GM12878 (cell line): ENCODE measurements at regions not wholly inside any gene's neighbourhood (a gene's known extent, or its start where the extent isn't known, plus 50 kb on each side); places are given as distances from the start of the nearest gene placed in this dataset.

Experiments
- ATAC-seq: fragments of 200-7000 bp; cut with Tn5 transposase; 3 replicates; pipeline ENCODE4 v1.9.1; 2020; ENCODE audit warnings: mild to moderate bottlenecking, moderate library complexity
- BruUV-seq: library from RNA; stranded (reverse); fragments of 400-500 nt; replicated peaks from 2 replicates; lab custom pipeline; 2021; lab: Mats Ljungman, UMichigan
- CTCF ChIA-PET: fragments of 300-600 bp; sonication (Branson Sonifier 250); formaldehyde crosslinking; extraction: SDS; loops from one replicate; lab custom pipeline; 2021; ENCODE audit warnings: inconsistent platforms; lab: Yijun Ruan, JAX
- POLR2A ChIA-PET: fragments of 350-600 bp; formaldehyde crosslinking; extraction: SDS; loops from one replicate; lab custom pipeline; 2021; ENCODE audit warnings: inconsistent platforms; lab: Charles Lee
- RAD21 ChIA-PET: fragments of 300-600 bp; sonication (Branson Sonifier 250); formaldehyde crosslinking; loops from one replicate; lab custom pipeline; 2023; ENCODE audit warnings: antibody characterized with exemption; ENCODE audit not compliant: unreplicated experiment; lab: Charles Lee
- SMC1A ChIA-PET: fragments of 300-600 bp; sonication (Branson Sonifier 250); formaldehyde crosslinking; loops from one replicate; lab custom pipeline; 2023; ENCODE audit not compliant: unreplicated experiment, uncharacterized antibody; lab: Charles Lee
- DNase-seq: peaks from one replicate; pipeline ENCODE4 v3.0.0-alpha.2; 2011; ENCODE audit warnings: low read depth, low spot score
- FAIRE-seq: peaks from 3 replicates; lab custom pipeline; 2011; peaks lifted over from hg19 to GRCh38; lab: Jason Lieb, UNC
- H2AFZ ChIP-seq: 2 replicates; pipeline ENCODE4 v1.6.0; 2011; ENCODE audit warnings: low read depth, low read length, control low read depth; ENCODE audit not compliant: control insufficient read depth
- H3K27ac ChIP-seq: 2 replicates; pipeline ENCODE4 v1.5.1; 2011; ENCODE audit warnings: control low read depth; ENCODE audit not compliant: control insufficient read depth, insufficient read depth
- H3K27me3 ChIP-seq, 2 experiments: replicated peaks in 1 of 2; 2 replicates each; pipeline versions ENCODE4 v1.6.0 to v1.6.1; 2011; ENCODE audit warnings: low read length in 1 of 2; ENCODE audit not compliant: control insufficient read depth in 2 of 2, insufficient read depth in 2 of 2
- H3K36me3 ChIP-seq, 2 experiments: 2 replicates each; pipeline ENCODE4 v1.5.1; 2011; ENCODE audit warnings: low read length in 1 of 2; ENCODE audit not compliant: control insufficient read depth in 2 of 2, insufficient read depth in 2 of 2
- H3K4me1 ChIP-seq: 2 replicates; pipeline ENCODE4 v1.6.1; 2011; ENCODE audit warnings: mild to moderate bottlenecking, low read length, moderate library complexity, mixed read lengths; ENCODE audit not compliant: control insufficient read depth, insufficient read depth
- H3K4me2 ChIP-seq: 2 replicates; pipeline ENCODE4 v1.6.0; 2011; ENCODE audit warnings: control low read depth; ENCODE audit not compliant: control insufficient read depth, insufficient read depth
- H3K4me3 ChIP-seq: fragments of 200-600 bp; sonication (generic); 2 replicates; pipeline ENCODE4 v1.5.1; 2016
- H3K79me2 ChIP-seq: 2 replicates; pipeline ENCODE4 v1.6.0; 2011; ENCODE audit warnings: low read length; ENCODE audit not compliant: control insufficient read depth, insufficient read depth
- H3K9ac ChIP-seq: 2 replicates; pipeline ENCODE4 v1.8.0; 2011; ENCODE audit warnings: low read length, control low read depth, mixed read lengths; ENCODE audit not compliant: control insufficient read depth, insufficient read depth
- H3K9me3 ChIP-seq: replicated peaks from 3 replicates; pipeline ENCODE4 v1.5.1; 2011; ENCODE audit warnings: mild to moderate bottlenecking, low read length; ENCODE audit not compliant: control insufficient read depth, insufficient read depth
- H4K20me1 ChIP-seq: 2 replicates; pipeline ENCODE4 v1.6.0; 2011; ENCODE audit not compliant: control insufficient read depth, insufficient read depth
- ESRRA ChIP-seq: IDR thresholded peaks from 2 replicates; pipeline ENCODE4 v1.6.1; 2012; ENCODE audit warnings: mild to moderate bottlenecking, low read length, improper control_type of control experiment
- IKZF2 ChIP-seq, 2 experiments: fragments of 450-650 bp; IDR thresholded peaks; 2 replicates each; pipeline ENCODE4 v1.6.1; 2017; ENCODE audit warnings: mild to moderate bottlenecking in 2 of 2, moderate library complexity in 2 of 2
- JUNB ChIP-seq: IDR thresholded peaks from 2 replicates; pipeline ENCODE4 v1.6.1; 2016; ENCODE audit warnings: antibody characterized with exemption, mild to moderate bottlenecking
- MYB ChIP-seq: fragments of 150-350 bp; IDR thresholded peaks from 2 replicates; pipeline ENCODE4 v1.6.1; 2014; ENCODE audit warnings: mild to moderate bottlenecking, low read depth, low read length, borderline replicate concordance
- TCF3 ChIP-seq: IDR thresholded peaks from 2 replicates; pipeline ENCODE4 v1.6.1; 2012; ENCODE audit warnings: low read depth, mild to moderate bottlenecking, low read length, borderline replicate concordance; ENCODE audit not compliant: insufficient read depth
- ZSCAN29 ChIP-seq: fragments of 450-650 bp; IDR thresholded peaks from 2 replicates; pipeline ENCODE4 v1.6.1; 2017; ENCODE audit warnings: mild to moderate bottlenecking, moderate library complexity
- WGBS: methylation state at CpG from one replicate; pipeline ENCODE4 v1.1.6; 2016; ENCODE audit warnings: low lambda C conversion rate; ENCODE audit not compliant: insufficient replicate concordance, insufficient coverage; ENCODE audit errors: missing lambda C conversion rate; 5-methylcytosine and 5-hydroxymethylcytosine counted together
- in situ Hi-C: fragments of 300-500 bp; cut with MboI; formaldehyde crosslinking; loops from 9 replicates; pipeline ENCODE4 v1.14.3; 2018; ENCODE audit warnings: mixed read lengths
- intact Hi-C: fragments of 100-400 bp; cut with micrococcal nuclease; formaldehyde crosslinking; loops from one replicate; pipeline ENCODE4 v1.14.2; 2022; ENCODE audit not compliant: unreplicated experiment
- TF ChIP-seq, protein P1 (sequence below): IDR thresholded peaks from 2 replicates; pipeline ENCODE4 v1.6.1; 2012; ENCODE audit warnings: mild to moderate bottlenecking, low read depth, low read length
- TF ChIP-seq, protein P2 (sequence below): fragments of 450-650 bp; formaldehyde crosslinking; IDR thresholded peaks from 2 replicates; pipeline ENCODE4 v1.4.0; 2022; ENCODE audit warnings: mild to moderate bottlenecking, moderate library complexity
- TF ChIP-seq, protein P3 (sequence below): fragments of 450-650 bp; formaldehyde crosslinking; IDR thresholded peaks from 2 replicates; pipeline ENCODE4 v1.4.0; 2020; ENCODE audit warnings: mild to moderate bottlenecking, moderate library complexity
- TF ChIP-seq, protein P4 (sequence below): IDR thresholded peaks from 2 replicates; pipeline ENCODE4 v1.6.1; 2011; ENCODE audit warnings: mild to moderate bottlenecking, low read depth, low read length, moderate library complexity; ENCODE audit not compliant: insufficient replicate concordance

DNA sequence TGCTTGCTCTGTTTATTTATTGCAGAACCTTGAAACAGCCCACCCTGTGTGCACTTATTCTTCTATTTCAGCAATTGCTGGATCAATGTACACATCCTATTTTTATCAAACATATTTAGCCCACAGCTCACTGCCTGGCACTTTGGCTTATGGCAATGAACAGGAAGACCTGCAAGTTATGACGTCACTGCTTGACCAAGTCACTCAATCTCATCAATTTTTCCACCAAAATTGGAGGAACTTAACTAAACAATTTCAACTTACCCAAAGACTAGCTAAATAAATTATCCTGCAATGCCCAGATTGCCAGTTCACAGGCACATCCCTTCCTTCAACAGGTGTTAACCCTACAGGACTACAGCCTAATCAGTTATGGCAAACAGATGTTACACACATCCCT lies 89.3 kb downstream of the FSCB start:
- CTCF ChIA-PET: no interaction called here
- POLR2A ChIA-PET: no interaction called here
- no peak for DNase-seq
- Histone ChIP-seq H3K79me2 (no peaks in the 10 kb centered on the region), H3K4me3 (no peak overlapping the region), H3K27ac (no peak overlapping the region), H3K9ac (no peak overlapping the region), H3K27me3 (no peaks in the 10 kb centered on the region), H3K9me3 (no peaks in the 10 kb centered on the region), H3K36me3 (no peaks in the 10 kb centered on the region), H3K4me1 (no peaks in the 10 kb centered on the region), H2AFZ (no peak overlapping the region), H4K20me1 (no peaks in the 10 kb centered on the region), H3K4me2 (no peak overlapping the region)
- intact Hi-C loops: no loop called here
- in situ Hi-C loops: no loop called here
- SMC1A ChIA-PET: no interaction called here
- FAIRE-seq: no peak
- 0% methylated on average over 1 of the region's 1 CpG for WGBS
- no peak for ATAC-seq
- RAD21 ChIA-PET: no interaction called here
- BruUV-seq: no TSS peak
- TF ChIP-seq IKZF2 (IDR thresholded peaks at IDR 0.05) (no peak), MYB (no peak), ZSCAN29 (no peak), TCF3 (no peak), ESRRA (no peak), JUNB (no peak)
- TF ChIP-seq, protein P1, sequence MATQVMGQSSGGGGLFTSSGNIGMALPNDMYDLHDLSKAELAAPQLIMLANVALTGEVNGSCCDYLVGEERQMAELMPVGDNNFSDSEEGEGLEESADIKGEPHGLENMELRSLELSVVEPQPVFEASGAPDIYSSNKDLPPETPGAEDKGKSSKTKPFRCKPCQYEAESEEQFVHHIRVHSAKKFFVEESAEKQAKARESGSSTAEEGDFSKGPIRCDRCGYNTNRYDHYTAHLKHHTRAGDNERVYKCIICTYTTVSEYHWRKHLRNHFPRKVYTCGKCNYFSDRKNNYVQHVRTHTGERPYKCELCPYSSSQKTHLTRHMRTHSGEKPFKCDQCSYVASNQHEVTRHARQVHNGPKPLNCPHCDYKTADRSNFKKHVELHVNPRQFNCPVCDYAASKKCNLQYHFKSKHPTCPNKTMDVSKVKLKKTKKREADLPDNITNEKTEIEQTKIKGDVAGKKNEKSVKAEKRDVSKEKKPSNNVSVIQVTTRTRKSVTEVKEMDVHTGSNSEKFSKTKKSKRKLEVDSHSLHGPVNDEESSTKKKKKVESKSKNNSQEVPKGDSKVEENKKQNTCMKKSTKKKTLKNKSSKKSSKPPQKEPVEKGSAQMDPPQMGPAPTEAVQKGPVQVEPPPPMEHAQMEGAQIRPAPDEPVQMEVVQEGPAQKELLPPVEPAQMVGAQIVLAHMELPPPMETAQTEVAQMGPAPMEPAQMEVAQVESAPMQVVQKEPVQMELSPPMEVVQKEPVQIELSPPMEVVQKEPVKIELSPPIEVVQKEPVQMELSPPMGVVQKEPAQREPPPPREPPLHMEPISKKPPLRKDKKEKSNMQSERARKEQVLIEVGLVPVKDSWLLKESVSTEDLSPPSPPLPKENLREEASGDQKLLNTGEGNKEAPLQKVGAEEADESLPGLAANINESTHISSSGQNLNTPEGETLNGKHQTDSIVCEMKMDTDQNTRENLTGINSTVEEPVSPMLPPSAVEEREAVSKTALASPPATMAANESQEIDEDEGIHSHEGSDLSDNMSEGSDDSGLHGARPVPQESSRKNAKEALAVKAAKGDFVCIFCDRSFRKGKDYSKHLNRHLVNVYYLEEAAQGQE: no peak
- TF ChIP-seq, protein P2, sequence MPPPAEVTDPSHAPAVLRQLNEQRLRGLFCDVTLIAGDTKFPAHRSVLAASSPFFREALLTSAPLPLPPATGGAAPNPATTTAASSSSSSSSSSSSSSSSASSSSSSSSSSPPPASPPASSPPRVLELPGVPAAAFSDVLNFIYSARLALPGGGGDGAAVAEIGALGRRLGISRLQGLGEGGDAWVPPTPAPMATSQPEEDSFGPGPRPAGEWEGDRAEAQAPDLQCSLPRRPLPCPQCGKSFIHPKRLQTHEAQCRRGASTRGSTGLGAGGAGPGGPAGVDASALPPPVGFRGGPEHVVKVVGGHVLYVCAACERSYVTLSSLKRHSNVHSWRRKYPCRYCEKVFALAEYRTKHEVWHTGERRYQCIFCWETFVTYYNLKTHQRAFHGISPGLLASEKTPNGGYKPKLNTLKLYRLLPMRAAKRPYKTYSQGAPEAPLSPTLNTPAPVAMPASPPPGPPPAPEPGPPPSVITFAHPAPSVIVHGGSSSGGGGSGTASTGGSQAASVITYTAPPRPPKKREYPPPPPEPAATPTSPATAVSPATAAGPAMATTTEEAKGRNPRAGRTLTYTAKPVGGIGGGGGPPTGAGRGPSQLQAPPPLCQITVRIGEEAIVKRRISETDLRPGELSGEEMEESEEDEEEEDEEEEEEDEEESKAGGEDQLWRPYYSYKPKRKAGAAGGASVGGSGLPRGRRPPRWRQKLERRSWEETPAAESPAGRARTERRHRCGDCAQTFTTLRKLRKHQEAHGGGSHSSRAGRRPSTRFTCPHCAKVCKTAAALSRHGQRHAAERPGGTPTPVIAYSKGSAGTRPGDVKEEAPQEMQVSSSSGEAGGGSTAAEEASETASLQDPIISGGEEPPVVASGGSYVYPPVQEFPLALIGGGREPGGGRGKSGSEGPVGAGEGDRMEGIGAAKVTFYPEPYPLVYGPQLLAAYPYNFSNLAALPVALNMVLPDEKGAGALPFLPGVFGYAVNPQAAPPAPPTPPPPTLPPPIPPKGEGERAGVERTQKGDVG (CRISPR knock-in tag): no peak
- TF ChIP-seq, protein P3, sequence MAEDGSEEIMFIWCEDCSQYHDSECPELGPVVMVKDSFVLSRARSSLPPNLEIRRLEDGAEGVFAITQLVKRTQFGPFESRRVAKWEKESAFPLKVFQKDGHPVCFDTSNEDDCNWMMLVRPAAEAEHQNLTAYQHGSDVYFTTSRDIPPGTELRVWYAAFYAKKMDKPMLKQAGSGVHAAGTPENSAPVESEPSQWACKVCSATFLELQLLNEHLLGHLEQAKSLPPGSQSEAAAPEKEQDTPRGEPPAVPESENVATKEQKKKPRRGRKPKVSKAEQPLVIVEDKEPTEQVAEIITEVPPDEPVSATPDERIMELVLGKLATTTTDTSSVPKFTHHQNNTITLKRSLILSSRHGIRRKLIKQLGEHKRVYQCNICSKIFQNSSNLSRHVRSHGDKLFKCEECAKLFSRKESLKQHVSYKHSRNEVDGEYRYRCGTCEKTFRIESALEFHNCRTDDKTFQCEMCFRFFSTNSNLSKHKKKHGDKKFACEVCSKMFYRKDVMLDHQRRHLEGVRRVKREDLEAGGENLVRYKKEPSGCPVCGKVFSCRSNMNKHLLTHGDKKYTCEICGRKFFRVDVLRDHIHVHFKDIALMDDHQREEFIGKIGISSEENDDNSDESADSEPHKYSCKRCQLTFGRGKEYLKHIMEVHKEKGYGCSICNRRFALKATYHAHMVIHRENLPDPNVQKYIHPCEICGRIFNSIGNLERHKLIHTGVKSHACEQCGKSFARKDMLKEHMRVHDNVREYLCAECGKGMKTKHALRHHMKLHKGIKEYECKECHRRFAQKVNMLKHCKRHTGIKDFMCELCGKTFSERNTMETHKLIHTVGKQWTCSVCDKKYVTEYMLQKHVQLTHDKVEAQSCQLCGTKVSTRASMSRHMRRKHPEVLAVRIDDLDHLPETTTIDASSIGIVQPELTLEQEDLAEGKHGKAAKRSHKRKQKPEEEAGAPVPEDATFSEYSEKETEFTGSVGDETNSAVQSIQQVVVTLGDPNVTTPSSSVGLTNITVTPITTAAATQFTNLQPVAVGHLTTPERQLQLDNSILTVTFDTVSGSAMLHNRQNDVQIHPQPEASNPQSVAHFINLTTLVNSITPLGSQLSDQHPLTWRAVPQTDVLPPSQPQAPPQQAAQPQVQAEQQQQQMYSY (CRISPR knock-in tag): no peak
- TF ChIP-seq, protein P4, sequence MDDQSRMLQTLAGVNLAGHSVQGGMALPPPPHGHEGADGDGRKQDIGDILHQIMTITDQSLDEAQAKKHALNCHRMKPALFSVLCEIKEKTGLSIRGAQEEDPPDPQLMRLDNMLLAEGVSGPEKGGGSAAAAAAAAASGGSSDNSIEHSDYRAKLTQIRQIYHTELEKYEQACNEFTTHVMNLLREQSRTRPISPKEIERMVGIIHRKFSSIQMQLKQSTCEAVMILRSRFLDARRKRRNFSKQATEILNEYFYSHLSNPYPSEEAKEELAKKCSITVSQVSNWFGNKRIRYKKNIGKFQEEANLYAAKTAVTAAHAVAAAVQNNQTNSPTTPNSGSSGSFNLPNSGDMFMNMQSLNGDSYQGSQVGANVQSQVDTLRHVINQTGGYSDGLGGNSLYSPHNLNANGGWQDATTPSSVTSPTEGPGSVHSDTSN: no peak
